ENCODE measurements at regions not wholly inside any gene's neighbourhood (a gene's known extent, or its start where the extent isn't known, plus 50 kb on each side); places are given as distances from the start of the nearest gene placed in this dataset.

DNA sequence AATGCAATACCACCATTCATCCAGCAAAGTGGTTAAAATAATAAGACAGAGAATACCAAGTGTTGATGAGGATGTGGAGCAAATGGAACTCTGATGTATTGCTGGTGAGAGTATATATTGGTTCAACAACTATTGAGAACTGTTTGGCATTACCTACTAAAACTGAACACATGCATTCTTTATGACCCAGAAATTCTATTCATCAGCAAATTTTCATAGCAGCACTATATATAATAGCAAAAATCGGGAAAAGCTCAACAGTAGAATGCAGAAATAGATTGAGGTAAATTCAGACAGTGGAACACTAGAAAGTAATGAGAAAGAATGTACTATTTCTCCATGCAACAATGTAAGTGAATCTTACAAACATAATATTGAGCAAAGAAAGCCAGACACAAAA lies 62.2 kb upstream of the FOXP4 start:
- Histone ChIP-seq H3K27ac (no peak overlapping the region), H3K4me1 (peaks cover 2% of the 10 kb centered on the region), H3K9me3 (no peaks in the 10 kb centered on the region), H3K27me3 (peaks cover 5% of the 10 kb centered on the region), H3K4me3 (no peak overlapping the region), H3K36me3 (no peaks in the 10 kb centered on the region)
- TF ChIP-seq CTCF (IDR thresholded peaks at IDR 0.05) (no peak), POLR2AphosphoS5 (IDR thresholded peaks at IDR 0.05) (no peak), POLR2A (IDR thresholded peaks at IDR 0.05) (no peak), EP300 (IDR thresholded peaks at IDR 0.05) (no peak)
- WGBS: 78% methylated on average over 1 of the region's 1 CpG
- DNase-seq (ENCODE audit: low spot score in 2 of 2): no peak

DNA sequence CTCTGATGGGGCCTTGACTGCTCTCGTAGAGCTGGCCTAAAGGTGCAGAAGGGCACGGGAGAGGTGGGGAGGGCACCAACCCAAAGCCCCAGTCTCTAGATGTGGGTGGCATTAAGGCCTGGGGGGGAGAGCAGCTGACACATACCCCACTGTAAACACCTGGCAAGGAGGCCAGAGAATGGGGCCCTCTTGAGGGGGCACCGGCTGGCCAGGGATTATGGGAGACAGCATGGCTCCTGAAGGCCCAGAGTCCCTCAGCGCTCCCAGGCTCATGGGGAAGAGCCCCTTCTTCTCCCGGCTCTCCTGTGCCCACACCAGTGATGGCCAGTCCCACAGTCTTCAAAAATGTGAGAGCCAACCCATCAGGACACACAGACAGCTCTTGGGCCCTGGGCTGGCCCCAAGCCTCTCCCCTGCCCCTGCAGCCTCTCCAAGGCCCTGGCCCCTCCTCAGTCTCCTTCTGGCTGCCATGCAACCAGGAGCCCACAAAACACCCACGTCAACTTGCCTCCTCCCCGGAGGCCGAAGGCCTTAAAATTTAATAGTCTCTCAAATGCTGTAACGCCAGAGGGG lies 58.2 kb upstream of the FOXP4 start:
- H3K9me3 ChIP-seq: no peaks in the 10 kb centered on the region
- DNase-seq (ENCODE audit: low spot score in 2 of 2): no peak
- H3K36me3 ChIP-seq: no peaks in the 10 kb centered on the region
- peaks cover 6% of the 10 kb centered on the region for H3K4me1 ChIP-seq
- no peak overlapping the region for H3K4me3 ChIP-seq
- no peak overlapping the region for H3K27ac ChIP-seq
- TF ChIP-seq CTCF (IDR thresholded peaks at IDR 0.05) (no peak), POLR2A (IDR thresholded peaks at IDR 0.05) (no peak), EP300 (IDR thresholded peaks at IDR 0.05) (no peak)
- H3K27me3 ChIP-seq: peaks cover 14% of the 10 kb centered on the region
- WGBS: 86% methylated on average over 9 of the region's 9 CpGs

DNA sequence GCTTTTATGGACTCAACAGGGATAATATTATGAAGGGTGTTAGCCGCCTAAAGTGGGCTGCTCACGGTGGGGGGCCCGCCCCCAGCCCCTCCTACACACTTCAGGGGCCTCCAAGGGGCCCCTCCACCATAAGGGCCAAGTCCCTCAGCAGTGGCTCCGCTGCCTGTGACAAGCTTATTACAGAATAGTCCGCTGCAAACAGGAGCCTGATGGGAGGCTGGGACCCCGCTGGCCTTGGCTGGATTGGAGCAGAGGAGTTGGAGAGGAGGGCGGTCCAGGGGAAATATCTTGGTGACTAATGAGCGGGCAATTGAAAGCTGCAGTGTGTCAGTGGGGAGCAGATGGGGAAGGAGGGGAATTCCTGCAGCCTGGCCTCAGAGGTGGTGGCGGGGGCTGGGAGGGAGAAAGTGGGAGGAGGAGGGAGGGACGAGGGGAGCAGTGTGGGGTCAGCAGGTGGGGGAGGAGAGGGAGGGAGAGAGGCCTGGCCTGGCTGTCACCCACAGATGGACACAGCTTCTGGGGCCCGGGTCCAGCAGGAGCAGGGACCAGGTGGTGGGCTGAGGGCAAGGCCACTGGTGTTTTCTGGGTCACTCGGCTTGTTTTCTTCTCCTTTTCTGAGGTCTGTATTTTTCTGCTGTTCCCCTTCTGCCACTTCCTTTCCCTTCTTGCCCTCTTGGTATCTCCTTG lies 57.6 kb upstream of the FOXP4 start:
- peaks cover 17% of the 10 kb centered on the region for H3K27me3 ChIP-seq
- 69% methylated on average over 12 of the region's 12 CpGs for WGBS

DNA sequence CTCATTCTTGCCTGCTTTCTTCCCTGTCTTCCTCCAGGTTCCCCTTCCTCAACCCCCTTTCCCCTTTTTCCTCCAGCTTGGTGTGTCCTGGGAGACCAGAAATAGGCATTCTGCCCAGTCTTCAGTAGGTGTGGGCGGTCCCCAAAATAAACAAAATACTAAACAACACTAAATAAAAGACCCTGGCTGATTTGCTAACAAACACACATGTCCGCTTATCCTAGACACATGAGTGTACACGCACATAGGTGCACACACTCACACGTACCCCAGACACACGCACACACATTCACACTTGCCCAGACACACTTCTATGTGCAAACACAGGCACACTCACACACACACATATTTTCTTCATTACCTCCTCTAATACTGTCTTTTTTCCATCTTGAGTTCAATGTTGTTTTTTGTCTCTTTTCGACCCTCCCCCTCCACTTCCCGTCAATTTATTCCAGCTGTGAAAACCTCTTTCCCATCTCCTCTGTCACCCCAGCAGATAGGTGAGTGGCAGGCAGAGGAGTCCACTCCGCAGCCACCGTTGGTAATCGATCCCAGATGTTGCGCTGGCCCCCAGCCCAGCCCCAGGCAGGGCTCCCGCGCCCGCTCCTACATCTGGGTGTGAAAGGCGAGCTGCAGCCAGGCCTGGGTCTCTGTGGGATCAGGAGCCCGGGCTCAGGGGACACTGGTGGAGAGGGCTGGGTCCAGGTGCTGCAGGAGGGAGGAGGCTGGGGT lies 56.9 kb upstream of the FOXP4 start:
- peaks cover 17% of the 10 kb centered on the region for H3K27me3 ChIP-seq
- 74% methylated on average over 16 of the region's 16 CpGs for WGBS
- H3K9me3 ChIP-seq: no peaks in the 10 kb centered on the region
- DNase-seq (ENCODE audit: low spot score in 2 of 2): no peak
- no peak overlapping the region for H3K4me3 ChIP-seq
- H3K4me1 ChIP-seq: peaks cover 6% of the 10 kb centered on the region
- H3K36me3 ChIP-seq: no peaks in the 10 kb centered on the region
- TF ChIP-seq EP300 (IDR thresholded peaks at IDR 0.05) (no peak), CTCF (IDR thresholded peaks at IDR 0.05) (no peak), POLR2AphosphoS5 (IDR thresholded peaks at IDR 0.05) (no peak)
- H3K27ac ChIP-seq: no peak overlapping the region

More for the DNA sequence above, 57.6 kb upstream of the FOXP4 start:
- peaks cover 6% of the 10 kb centered on the region for H3K4me1 ChIP-seq
- no peaks in the 10 kb centered on the region for H3K9me3 ChIP-seq
- H3K27ac ChIP-seq: no peak overlapping the region
- H3K36me3 ChIP-seq: no peaks in the 10 kb centered on the region
- TF ChIP-seq POLR2AphosphoS5 (IDR thresholded peaks at IDR 0.05) (no peak), EP300 (IDR thresholded peaks at IDR 0.05) (no peak), CTCF (IDR thresholded peaks at IDR 0.05) (no peak), POLR2A (IDR thresholded peaks at IDR 0.05) (no peak)
- H3K4me3 ChIP-seq: no peak overlapping the region
- no peak for DNase-seq (ENCODE audit: low spot score in 2 of 2)

- no peaks in the 10 kb centered on the region for H3K36me3 ChIP-seq
- 54% methylated on average over 12 of the region's 16 CpGs for WGBS
- no peaks in the 10 kb centered on the region for H3K9me3 ChIP-seq
- H3K4me1 ChIP-seq: peaks cover 6% of the 10 kb centered on the region
- peaks cover 29% of the 10 kb centered on the region for H3K27me3 ChIP-seq
- no peak overlapping the region for H3K27ac ChIP-seq
- no peak for TF ChIP-seq EP300 (IDR thresholded peaks at IDR 0.05)
- TF ChIP-seq CTCF (IDR thresholded peaks at IDR 0.05): no peak
- no peak for TF ChIP-seq POLR2A (IDR thresholded peaks at IDR 0.05)
- TF ChIP-seq POLR2AphosphoS5 (IDR thresholded peaks at IDR 0.05): no peak
- no peak overlapping the region for H3K4me3 ChIP-seq
- DNase-seq (ENCODE audit: low spot score in 2 of 2): no peak
These were observed 53.8 kb upstream of the FOXP4 start for GRCh38 chr6:41492261-41492891.

Data from suprapubic skin (tissue), 4 donors.